Effector memory CD4-positive, alpha-beta T cell (primary cell): ENCODE measurements at regions not wholly inside any gene's neighbourhood (a gene's known extent, or its start where the extent isn't known, plus 50 kb on each side); places are given as distances from the start of the nearest gene placed in this dataset.

Experiments
- DNase-seq, 3 donors: peaks; one replicate each; pipeline ENCODE4 v3.0.0-alpha.2; 2020
- H3K27ac ChIP-seq: 2 replicates; pipeline ENCODE4 v1.7.0; 2013; ENCODE audit warnings: mild to moderate bottlenecking, low read length, moderate library complexity; ENCODE audit not compliant: insufficient read depth, poor library complexity, severe bottlenecking
- H3K27me3 ChIP-seq: replicated peaks from 2 replicates; pipeline ENCODE4 v1.7.0; 2013; ENCODE audit warnings: mild to moderate bottlenecking, low read length; ENCODE audit not compliant: insufficient read depth, control insufficient read depth, poor library complexity, severe bottlenecking
- H3K36me3 ChIP-seq: 2 replicates; pipeline ENCODE4 v1.7.0; 2013; ENCODE audit warnings: mild to moderate bottlenecking, low read length, moderate library complexity; ENCODE audit not compliant: control insufficient read depth, insufficient read depth
- H3K4me1 ChIP-seq: 2 replicates; pipeline ENCODE4 v1.7.0; 2013; ENCODE audit warnings: low read length, mild to moderate bottlenecking; ENCODE audit not compliant: control insufficient read depth, insufficient read depth, poor library complexity, severe bottlenecking
- H3K4me3 ChIP-seq: 2 replicates; pipeline ENCODE4 v1.7.0; 2013; ENCODE audit warnings: low read length, low read depth, mild to moderate bottlenecking; ENCODE audit not compliant: insufficient read depth, poor library complexity, severe bottlenecking
- H3K9me3 ChIP-seq: 2 replicates; pipeline ENCODE4 v1.7.0; 2013; ENCODE audit warnings: mild to moderate bottlenecking, low read length, moderate library complexity; ENCODE audit not compliant: control insufficient read depth

GRCh38 chr13:33624740-33625139 lies 193.2 kb upstream of the RFC3 start:
- DNase-seq, result no peak

GRCh38 chr13:33626407-33626806 lies 191.5 kb upstream of the RFC3 start:
- no peak for DNase-seq
- Histone ChIP-seq H3K27me3 (no peaks in the 10 kb centered on the region), H3K4me3 (no peak overlapping the region), H3K27ac (no peak overlapping the region), H3K4me1 (no peaks in the 10 kb centered on the region), H3K36me3 (no peaks in the 10 kb centered on the region), H3K9me3 (no peaks in the 10 kb centered on the region)

More at GRCh38 chr13:33624740-33625139, 193.2 kb upstream of the RFC3 start:
- H3K27ac ChIP-seq, result no peak overlapping the region
- no peaks in the 10 kb centered on the region for H3K9me3 ChIP-seq
- no peaks in the 10 kb centered on the region for H3K4me1 ChIP-seq
- no peak overlapping the region for H3K4me3 ChIP-seq
- no peaks in the 10 kb centered on the region for H3K36me3 ChIP-seq
- no peaks in the 10 kb centered on the region for H3K27me3 ChIP-seq

GRCh38 chr13:33628662-33629061 lies 189.3 kb upstream of the RFC3 start:
- H3K36me3 ChIP-seq, result no peaks in the 10 kb centered on the region
- H3K4me3 ChIP-seq, result no peak overlapping the region
- no peak for DNase-seq
- H3K9me3 ChIP-seq, result no peaks in the 10 kb centered on the region
- no peak overlapping the region for H3K27ac ChIP-seq
- H3K4me1 ChIP-seq, result no peaks in the 10 kb centered on the region
- H3K27me3 ChIP-seq, result no peaks in the 10 kb centered on the region

DNA sequence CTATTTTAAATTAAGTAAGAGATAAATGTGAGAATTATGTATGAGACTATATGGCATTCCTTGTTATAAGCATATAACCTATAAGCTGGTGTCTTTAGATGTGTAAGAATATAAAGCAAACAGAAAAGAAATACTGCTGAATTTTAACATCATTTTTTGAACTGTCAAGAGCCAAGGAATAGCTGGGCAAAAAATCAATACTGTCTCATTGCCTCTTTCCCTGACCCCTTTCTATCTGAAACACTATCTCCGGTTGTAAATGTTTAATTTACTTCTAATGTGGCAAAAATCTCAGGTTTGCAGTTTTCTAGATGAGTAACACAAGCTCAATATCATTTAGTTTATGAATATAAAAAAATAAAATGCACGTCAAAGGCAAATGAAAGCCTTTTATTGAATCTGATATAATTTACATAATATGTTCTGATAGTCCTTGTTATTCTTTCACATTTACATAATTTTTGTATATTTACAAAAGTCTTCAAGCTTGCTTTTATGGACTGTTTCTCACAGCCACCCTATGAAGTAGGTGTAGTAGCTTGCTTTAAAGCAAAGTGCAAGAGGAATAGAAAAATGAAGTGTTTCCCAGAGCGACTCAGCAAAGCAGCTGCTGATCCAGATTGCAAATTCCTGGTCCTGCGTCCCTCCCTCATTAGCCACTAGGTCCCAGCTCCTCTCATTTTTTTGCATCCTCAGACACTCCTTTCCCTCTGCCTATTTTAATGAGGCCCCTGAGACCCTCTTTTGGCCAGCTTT lies 188.2 kb upstream of the RFC3 start:
- Histone ChIP-seq H3K27me3 (no peaks in the 10 kb centered on the region), H3K27ac (no peak overlapping the region), H3K4me3 (no peak overlapping the region), H3K36me3 (no peaks in the 10 kb centered on the region), H3K4me1 (no peaks in the 10 kb centered on the region), H3K9me3 (no peaks in the 10 kb centered on the region)
- DNase-seq, result no peak

GRCh38 chr13:33633701-33634545 lies 184.0 kb upstream of the RFC3 start:
- no peak for DNase-seq
- Histone ChIP-seq H3K36me3 (no peaks in the 10 kb centered on the region), H3K4me1 (no peaks in the 10 kb centered on the region), H3K27me3 (no peaks in the 10 kb centered on the region), H3K4me3 (no peak overlapping the region), H3K9me3 (no peaks in the 10 kb centered on the region), H3K27ac (no peak overlapping the region)

DNA sequence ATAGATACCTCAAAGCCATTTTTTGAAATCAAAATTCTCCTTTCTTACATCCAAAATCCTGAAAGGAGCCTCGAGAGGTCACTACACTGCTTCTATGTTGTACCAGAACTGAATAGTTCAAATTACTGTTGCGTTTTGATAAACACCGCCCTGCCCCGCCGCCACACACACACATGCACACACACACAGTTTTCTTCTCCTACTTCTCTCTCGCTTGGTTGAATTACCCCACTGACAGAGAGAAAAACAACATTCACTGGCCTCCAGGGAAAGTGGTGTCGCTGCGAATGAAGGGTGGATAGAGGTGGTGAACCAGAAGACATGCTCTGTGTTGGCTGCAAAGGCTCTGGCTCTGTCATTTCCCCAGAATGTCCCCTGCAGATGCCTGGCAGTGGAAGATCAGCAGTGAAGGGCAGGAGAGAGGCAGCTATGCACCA lies 183.4 kb upstream of the RFC3 start:
- H3K4me1 ChIP-seq, result no peaks in the 10 kb centered on the region
- no peaks in the 10 kb centered on the region for H3K27me3 ChIP-seq
- no peak overlapping the region for H3K27ac ChIP-seq
- no peak overlapping the region for H3K4me3 ChIP-seq
- no peak for DNase-seq
- H3K9me3 ChIP-seq, result no peaks in the 10 kb centered on the region
- no peaks in the 10 kb centered on the region for H3K36me3 ChIP-seq

DNA sequence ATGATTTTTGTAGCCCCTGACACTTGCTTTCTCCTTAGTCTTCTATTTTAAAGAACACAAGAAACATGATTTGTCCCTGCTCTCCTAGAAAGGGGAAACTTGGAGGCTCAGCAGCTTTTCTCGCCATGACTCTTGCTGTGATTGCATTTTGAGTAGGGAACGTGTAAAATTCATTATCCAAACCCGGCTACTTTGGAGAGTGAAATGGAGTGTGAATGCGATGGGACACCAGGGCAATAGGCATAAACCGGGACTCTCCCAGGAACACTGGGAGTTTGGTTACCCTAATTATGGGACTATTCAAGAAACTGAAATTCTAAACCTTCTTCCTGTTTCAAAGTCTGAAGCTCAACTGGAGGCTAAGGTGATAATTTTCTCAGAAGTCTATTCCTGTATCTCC lies 181.7 kb upstream of the RFC3 start:
- no peaks in the 10 kb centered on the region for H3K4me1 ChIP-seq
- DNase-seq, result no peak
- no peaks in the 10 kb centered on the region for H3K27me3 ChIP-seq
- H3K36me3 ChIP-seq, result no peaks in the 10 kb centered on the region
- no peak overlapping the region for H3K27ac ChIP-seq
- H3K4me3 ChIP-seq, result no peak overlapping the region
- no peaks in the 10 kb centered on the region for H3K9me3 ChIP-seq

GRCh38 chr13:33636955-33637670 lies 180.8 kb upstream of the RFC3 start:
- Histone ChIP-seq H3K27me3 (no peaks in the 10 kb centered on the region), H3K9me3 (no peaks in the 10 kb centered on the region), H3K27ac (no peak overlapping the region), H3K4me1 (no peaks in the 10 kb centered on the region), H3K4me3 (no peak overlapping the region), H3K36me3 (no peaks in the 10 kb centered on the region)
- no peak for DNase-seq

GRCh38 chr13:33637978-33638743 lies 179.8 kb upstream of the RFC3 start:
- H3K27ac ChIP-seq, result no peak overlapping the region
- no peak for DNase-seq
- H3K36me3 ChIP-seq, result no peaks in the 10 kb centered on the region
- no peaks in the 10 kb centered on the region for H3K27me3 ChIP-seq
- no peaks in the 10 kb centered on the region for H3K4me1 ChIP-seq
- no peaks in the 10 kb centered on the region for H3K9me3 ChIP-seq
- H3K4me3 ChIP-seq, result no peak overlapping the region
